H9 (cell line): ENCODE measurements at regions not wholly inside any gene's neighbourhood (a gene's known extent, or its start where the extent isn't known, plus 50 kb on each side); places are given as distances from the start of the nearest gene placed in this dataset.

ENCODE experiments used
- DNase-seq: peaks from one replicate; pipeline ENCODE4 v3.0.0-alpha.2; 2017
- H2AFZ ChIP-seq: one replicate; pipeline ENCODE4 v1.6.1; 2013; ENCODE audit warnings: mild to moderate bottlenecking, low read length, control low read depth, moderate library complexity
- H2AK5ac ChIP-seq: 2 replicates; pipeline ENCODE4 v1.6.1; 2013; ENCODE audit warnings: low read length, control low read depth, mixed read lengths; ENCODE audit not compliant: insufficient read length
- H2BK120ac ChIP-seq: one replicate; pipeline ENCODE4 v1.6.1; 2013; ENCODE audit warnings: low read depth, mild to moderate bottlenecking, low read length, control low read depth, inconsistent platforms; ENCODE audit not compliant: poor library complexity, severe bottlenecking
- H2BK12ac ChIP-seq: 2 replicates; pipeline ENCODE4 v1.6.1; 2013; ENCODE audit warnings: low read length, control low read depth, mixed read lengths, low read depth; ENCODE audit not compliant: insufficient read length
- H2BK15ac ChIP-seq: 2 replicates; pipeline ENCODE4 v1.6.1; 2013; ENCODE audit warnings: low read depth, low read length, control low read depth
- H2BK20ac ChIP-seq: one replicate; pipeline ENCODE4 v1.6.1; 2013; ENCODE audit warnings: low read depth, mild to moderate bottlenecking, low read length, control low read depth, inconsistent platforms; ENCODE audit not compliant: poor library complexity, severe bottlenecking
- H2BK5ac ChIP-seq: 2 replicates; pipeline ENCODE4 v1.6.1; 2013; ENCODE audit warnings: low read length, control low read depth, mixed read lengths; ENCODE audit not compliant: insufficient read length
- H3K14ac ChIP-seq: 2 replicates; pipeline ENCODE4 v1.6.1; 2013; ENCODE audit warnings: low read length, control low read depth; ENCODE audit not compliant: insufficient read depth
- H3K18ac ChIP-seq: 2 replicates; pipeline ENCODE4 v1.6.1; 2013; ENCODE audit warnings: low read depth, mild to moderate bottlenecking, mixed read lengths, low read length, control low read depth; ENCODE audit not compliant: insufficient read length
- H3K23ac ChIP-seq: 2 replicates; pipeline ENCODE4 v1.6.1; 2013; ENCODE audit warnings: low read length, control low read depth, mixed read lengths, low read depth; ENCODE audit not compliant: insufficient read length
- H3K23me2 ChIP-seq: 2 replicates; pipeline ENCODE4 v1.6.1; 2013; ENCODE audit warnings: low read depth, mild to moderate bottlenecking, mixed read lengths, low read length, control low read depth; ENCODE audit not compliant: insufficient read length, poor library complexity, severe bottlenecking
- H3K27ac ChIP-seq: 2 replicates; pipeline ENCODE4 v1.5.1; 2013; ENCODE audit warnings: low read length, control low read depth, mixed read lengths, low read depth; ENCODE audit not compliant: insufficient read length
- H3K27me3 ChIP-seq: 2 replicates; pipeline ENCODE4 v1.6.1; 2013; ENCODE audit warnings: low read length, control low read depth, inconsistent platforms; ENCODE audit not compliant: insufficient read depth
- H3K4ac ChIP-seq: 2 replicates; pipeline ENCODE4 v1.6.1; 2013; ENCODE audit warnings: low read depth, mild to moderate bottlenecking, control low read depth, inconsistent platforms, low read length, moderate library complexity
- H3K4me1 ChIP-seq: 2 replicates; pipeline ENCODE4 v1.6.1; 2013; ENCODE audit warnings: low read length, control low read depth, inconsistent platforms; ENCODE audit not compliant: insufficient read depth
- H3K4me2 ChIP-seq: 2 replicates; pipeline ENCODE4 v1.6.1; 2013; ENCODE audit warnings: low read length, control low read depth, mixed read lengths; ENCODE audit not compliant: insufficient read length, insufficient read depth
- H3K56ac ChIP-seq: 2 replicates; pipeline ENCODE4 v1.6.1; 2013; ENCODE audit warnings: low read depth, mild to moderate bottlenecking, mixed read lengths, low read length, control low read depth; ENCODE audit not compliant: insufficient read length
- H3K79me1 ChIP-seq: 2 replicates; pipeline ENCODE4 v1.6.1; 2013; ENCODE audit warnings: low read depth, mild to moderate bottlenecking, moderate library complexity, low read length, control low read depth, inconsistent platforms; ENCODE audit not compliant: insufficient read depth, poor library complexity, severe bottlenecking
- H3K79me2 ChIP-seq: 2 replicates; pipeline ENCODE4 v1.6.1; 2013; ENCODE audit warnings: low read length, control low read depth, inconsistent platforms; ENCODE audit not compliant: insufficient read depth
- H3K9ac ChIP-seq: 2 replicates; pipeline ENCODE4 v1.6.1; 2013; ENCODE audit warnings: low read length, control low read depth, mixed read lengths; ENCODE audit not compliant: insufficient read length; ENCODE audit errors: extremely low read depth
- H3K9me3 ChIP-seq: one replicate; pipeline ENCODE4 v1.6.1; 2013; ENCODE audit warnings: low read depth, low read length, inconsistent platforms; ENCODE audit not compliant: control insufficient read depth
- H3T11ph ChIP-seq: one replicate; pipeline ENCODE4 v1.6.1; 2013; ENCODE audit warnings: mild to moderate bottlenecking, low read length, control low read depth, inconsistent platforms
- H4K20me1 ChIP-seq: one replicate; pipeline ENCODE4 v1.6.1; 2013; ENCODE audit not compliant: control insufficient read depth, insufficient read length, insufficient read depth
- H4K5ac ChIP-seq: 2 replicates; pipeline ENCODE4 v1.6.1; 2013; ENCODE audit warnings: low read depth, mild to moderate bottlenecking, mixed read lengths, low read length, control low read depth; ENCODE audit not compliant: insufficient read length
- H4K8ac ChIP-seq: replicated peaks from 2 replicates; pipeline ENCODE4 v1.6.1; 2013; ENCODE audit warnings: low read length, control low read depth, mixed read lengths, low read depth; ENCODE audit not compliant: insufficient read length
- H4K91ac ChIP-seq: 2 replicates; pipeline ENCODE4 v1.6.1; 2013; ENCODE audit warnings: low read depth, mild to moderate bottlenecking, moderate library complexity, mixed read lengths, low read length, control low read depth; ENCODE audit not compliant: insufficient read length
- H3K27ac Mint-ChIP-seq, 3 experiments: 2 replicates in 2 of 3; 3 replicates in 1 of 3; pipeline ENCODE4 v1.8.0; 2020 to 2021; ENCODE audit warnings: mixed read lengths in 3 of 3, mild to moderate bottlenecking in 1 of 3, moderate library complexity in 1 of 3
- H3K27me3 Mint-ChIP-seq: 2 replicates; pipeline ENCODE4 v1.8.0; 2021; ENCODE audit warnings: low read depth, mild to moderate bottlenecking, moderate library complexity, mixed read lengths
- H3K36me3 Mint-ChIP-seq, 3 experiments: 2 replicates in 2 of 3; 3 replicates in 1 of 3; pipeline ENCODE4 v1.8.0; 2020 to 2021; ENCODE audit warnings: low read depth in 3 of 3, mixed read lengths in 3 of 3; ENCODE audit not compliant: insufficient read depth in 1 of 3
- H3K4me1 Mint-ChIP-seq, 2 experiments: 2 replicates each; pipeline ENCODE4 v1.8.0; 2020; ENCODE audit warnings: mixed read lengths in 2 of 2
- H3K4me3 Mint-ChIP-seq, 2 experiments: 2 replicates in 1 of 2; 3 replicates in 1 of 2; pipeline ENCODE4 v1.8.0; 2020 to 2021; ENCODE audit warnings: mild to moderate bottlenecking in 2 of 2, mixed read lengths in 2 of 2, moderate library complexity in 1 of 2
- H3K9me3 Mint-ChIP-seq, 2 experiments: 2 replicates in 1 of 2; 3 replicates in 1 of 2; pipeline ENCODE4 v1.8.0; 2020; ENCODE audit warnings: mild to moderate bottlenecking in 2 of 2, mixed read lengths in 2 of 2, moderate library complexity in 1 of 2
- WGBS: extraction: QIAGEN DNeasy Blood & Tissue Kit; methylation state at CpG from one replicate; pipeline ENCODE4 v1.1.7; 2013; ENCODE audit warnings: missing lambda C conversion rate, low lambda C conversion rate, mixed read lengths; ENCODE audit not compliant: insufficient read length; ENCODE audit errors: extremely low coverage; 5-methylcytosine and 5-hydroxymethylcytosine counted together
- TF ChIP-seq, protein P1 (sequence below): fragments of 200-600 bp; sonication (generic); conservative IDR thresholded peaks from 3 replicates; pipeline ENCODE4 v1.8.0; 2021; ENCODE audit warnings: antibody characterized with exemption, mild to moderate bottlenecking

DNA sequence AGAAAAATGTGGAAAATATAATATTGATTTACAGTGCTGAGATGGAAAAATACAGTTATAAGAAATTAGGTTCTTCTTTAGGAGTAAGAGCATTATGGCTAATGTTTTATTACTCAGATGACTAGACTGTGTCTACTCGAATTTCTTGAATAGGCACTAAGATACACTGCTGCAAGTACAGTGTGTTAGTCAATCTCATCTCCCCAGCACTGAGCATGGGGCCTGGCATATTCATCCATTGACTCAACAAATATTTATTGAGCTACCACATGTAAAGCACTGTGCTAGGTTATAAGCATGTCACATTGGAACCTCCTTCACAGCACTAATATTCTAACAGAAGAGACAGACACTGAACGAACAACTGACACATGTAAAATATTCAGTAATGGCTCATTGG lies 242.5 kb upstream of the GPC6 start:
- Histone ChIP-seq H3K56ac (no peak overlapping the region), H4K20me1 (no peaks in the 10 kb centered on the region), H4K5ac (no peak overlapping the region), H2BK12ac (no peak overlapping the region), H3K27ac (no peak overlapping the region), H3K79me2 (no peaks in the 10 kb centered on the region), H2BK15ac (no peak overlapping the region), H3K4me2 (no peak overlapping the region), H2AFZ (no peak overlapping the region), H3K27me3 (no peaks in the 10 kb centered on the region), H2BK20ac (no peak overlapping the region), H3K4me1 (no peaks in the 10 kb centered on the region), H3K9ac (no peak overlapping the region), H4K8ac (no peak overlapping the region), H4K91ac (no peak overlapping the region), H3K18ac (no peak overlapping the region), H3K23me2 (no peaks in the 10 kb centered on the region), H3K14ac (no peak overlapping the region), H3K79me1 (no peaks in the 10 kb centered on the region), H3K23ac (no peak overlapping the region), H3K4ac (no peak overlapping the region), H3T11ph (no peak overlapping the region), H3K9me3 (no peaks in the 10 kb centered on the region), H2BK120ac (no peak overlapping the region), H2BK5ac (no peak overlapping the region), H2AK5ac (no peak overlapping the region)
- DNase-seq, result no peak
- Mint-ChIP-seq H3K36me3 (no peaks in the 10 kb centered on the region; a peak in 1 of 7 replicates), H3K27me3 (no peaks in the 10 kb centered on the region), H3K4me1 (no peaks in the 10 kb centered on the region), H3K9me3 (peaks cover 2 to 3% of the 10 kb centered on the region in 2 experiments; a peak in 3 of 5 replicates), H3K4me3 (no peak overlapping the region), H3K27ac (no peak overlapping the region)
- no CpG with 5 or more reads among the region's 2 CpGs for WGBS
- TF ChIP-seq, protein P1, sequence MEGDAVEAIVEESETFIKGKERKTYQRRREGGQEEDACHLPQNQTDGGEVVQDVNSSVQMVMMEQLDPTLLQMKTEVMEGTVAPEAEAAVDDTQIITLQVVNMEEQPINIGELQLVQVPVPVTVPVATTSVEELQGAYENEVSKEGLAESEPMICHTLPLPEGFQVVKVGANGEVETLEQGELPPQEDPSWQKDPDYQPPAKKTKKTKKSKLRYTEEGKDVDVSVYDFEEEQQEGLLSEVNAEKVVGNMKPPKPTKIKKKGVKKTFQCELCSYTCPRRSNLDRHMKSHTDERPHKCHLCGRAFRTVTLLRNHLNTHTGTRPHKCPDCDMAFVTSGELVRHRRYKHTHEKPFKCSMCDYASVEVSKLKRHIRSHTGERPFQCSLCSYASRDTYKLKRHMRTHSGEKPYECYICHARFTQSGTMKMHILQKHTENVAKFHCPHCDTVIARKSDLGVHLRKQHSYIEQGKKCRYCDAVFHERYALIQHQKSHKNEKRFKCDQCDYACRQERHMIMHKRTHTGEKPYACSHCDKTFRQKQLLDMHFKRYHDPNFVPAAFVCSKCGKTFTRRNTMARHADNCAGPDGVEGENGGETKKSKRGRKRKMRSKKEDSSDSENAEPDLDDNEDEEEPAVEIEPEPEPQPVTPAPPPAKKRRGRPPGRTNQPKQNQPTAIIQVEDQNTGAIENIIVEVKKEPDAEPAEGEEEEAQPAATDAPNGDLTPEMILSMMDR, result no peak
